KMS-11 (cell line): ENCODE measurements at regions not wholly inside any gene's neighbourhood (a gene's known extent, or its start where the extent isn't known, plus 50 kb on each side); places are given as distances from the start of the nearest gene placed in this dataset.

Experiments
- H2AFZ ChIP-seq: fragments of 200-600 bp; sonication (generic); 2 replicates; pipeline ENCODE4 v1.6.1; 2016; ENCODE audit warnings: antibody characterized with exemption, mixed run types, low read depth
- H3K27ac ChIP-seq: fragments of 200-600 bp; sonication (generic); 2 replicates; pipeline ENCODE4 v1.6.1; 2016; ENCODE audit warnings: mild to moderate bottlenecking, mixed run types
- H3K27me3 ChIP-seq: fragments of 200-600 bp; sonication (generic); 2 replicates; pipeline ENCODE4 v1.6.1; 2017; ENCODE audit warnings: mild to moderate bottlenecking, low read depth, mixed run types, moderate library complexity; ENCODE audit not compliant: insufficient read depth
- H3K36me3 ChIP-seq: fragments of 200-600 bp; sonication (generic); 2 replicates; pipeline ENCODE4 v1.6.1; 2017; ENCODE audit warnings: mild to moderate bottlenecking, mixed run types; ENCODE audit not compliant: insufficient read depth
- H3K4me1 ChIP-seq: fragments of 200-600 bp; sonication (generic); 2 replicates; pipeline ENCODE4 v1.6.1; 2016; ENCODE audit warnings: mild to moderate bottlenecking, low read depth, mixed run types; ENCODE audit not compliant: poor library complexity, severe bottlenecking
- H3K4me2 ChIP-seq: fragments of 200-600 bp; sonication (generic); 2 replicates; pipeline ENCODE4 v1.7.0; 2016; ENCODE audit warnings: mild to moderate bottlenecking, mixed run types
- H3K4me3 ChIP-seq: fragments of 200-600 bp; sonication (generic); IDR thresholded peaks from 2 replicates; pipeline ENCODE4 v1.6.1; 2017; ENCODE audit warnings: low read depth, low read length, mixed read lengths; ENCODE audit not compliant: insufficient read depth
- H3K79me2 ChIP-seq: fragments of 200-600 bp; sonication (generic); 2 replicates; pipeline ENCODE4 v1.6.1; 2016; ENCODE audit warnings: low read depth, mixed run types; ENCODE audit not compliant: insufficient read depth
- H3K9ac ChIP-seq: fragments of 200-600 bp; sonication (generic); 2 replicates; pipeline ENCODE4 v1.6.1; 2016; ENCODE audit warnings: mild to moderate bottlenecking, mixed run types
- H4K20me1 ChIP-seq: fragments of 200-600 bp; sonication (generic); 2 replicates; pipeline ENCODE4 v1.6.1; 2016; ENCODE audit warnings: mild to moderate bottlenecking, mixed run types; ENCODE audit not compliant: insufficient read depth
- TF ChIP-seq, protein P1 (sequence below): fragments of 200-600 bp; sonication (generic); conservative IDR thresholded peaks from 2 replicates; pipeline ENCODE4 v1.6.1; 2017; ENCODE audit warnings: low read depth, mild to moderate bottlenecking, antibody characterized with exemption, low read length, moderate library complexity, mixed read lengths

DNA sequence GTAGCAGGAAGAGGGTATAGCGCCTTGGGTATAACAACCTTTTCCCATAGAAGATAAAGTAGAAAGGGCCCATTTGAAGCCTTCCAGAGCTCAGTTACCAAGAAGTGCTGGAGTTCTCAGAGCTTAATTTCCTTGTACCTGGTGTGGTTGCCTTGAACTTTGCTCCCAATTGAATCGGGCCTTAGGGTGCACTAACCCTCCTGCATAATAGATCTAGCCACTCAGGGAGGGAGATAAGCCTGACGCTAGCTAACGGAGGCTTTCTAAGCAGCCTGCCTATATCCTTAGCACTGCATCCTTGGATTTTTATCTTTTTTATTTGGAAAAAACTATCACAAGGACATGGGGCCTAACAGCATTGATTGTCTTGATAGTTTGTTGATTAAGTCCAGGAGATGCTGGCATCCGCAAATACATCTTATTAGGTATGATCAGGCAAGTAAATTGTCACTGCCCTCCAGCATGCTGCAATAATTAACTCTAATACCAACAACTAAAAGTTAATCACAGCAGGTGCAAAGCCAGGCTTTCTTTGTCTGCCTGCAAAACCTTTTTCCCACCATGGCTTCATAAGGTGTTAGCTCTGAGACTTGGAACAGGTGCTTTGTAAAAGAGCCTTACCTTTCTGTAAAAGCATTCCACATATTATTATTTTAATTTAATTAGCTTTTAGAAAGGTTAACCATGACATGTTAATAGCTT lies 199.4 kb downstream of the SREK1 start:
- no peaks in the 10 kb centered on the region for H3K27me3 ChIP-seq
- H3K4me1 ChIP-seq, result no peaks in the 10 kb centered on the region
- no peaks in the 10 kb centered on the region for H4K20me1 ChIP-seq
- H3K27ac ChIP-seq, result no peak overlapping the region
- no peak overlapping the region for H2AFZ ChIP-seq
- no peak overlapping the region for H3K4me2 ChIP-seq
- no peak overlapping the region for H3K4me3 ChIP-seq
- H3K9ac ChIP-seq, result no peak overlapping the region
- no peaks in the 10 kb centered on the region for H3K79me2 ChIP-seq
- no peaks in the 10 kb centered on the region for H3K36me3 ChIP-seq
- TF ChIP-seq, protein P1, sequence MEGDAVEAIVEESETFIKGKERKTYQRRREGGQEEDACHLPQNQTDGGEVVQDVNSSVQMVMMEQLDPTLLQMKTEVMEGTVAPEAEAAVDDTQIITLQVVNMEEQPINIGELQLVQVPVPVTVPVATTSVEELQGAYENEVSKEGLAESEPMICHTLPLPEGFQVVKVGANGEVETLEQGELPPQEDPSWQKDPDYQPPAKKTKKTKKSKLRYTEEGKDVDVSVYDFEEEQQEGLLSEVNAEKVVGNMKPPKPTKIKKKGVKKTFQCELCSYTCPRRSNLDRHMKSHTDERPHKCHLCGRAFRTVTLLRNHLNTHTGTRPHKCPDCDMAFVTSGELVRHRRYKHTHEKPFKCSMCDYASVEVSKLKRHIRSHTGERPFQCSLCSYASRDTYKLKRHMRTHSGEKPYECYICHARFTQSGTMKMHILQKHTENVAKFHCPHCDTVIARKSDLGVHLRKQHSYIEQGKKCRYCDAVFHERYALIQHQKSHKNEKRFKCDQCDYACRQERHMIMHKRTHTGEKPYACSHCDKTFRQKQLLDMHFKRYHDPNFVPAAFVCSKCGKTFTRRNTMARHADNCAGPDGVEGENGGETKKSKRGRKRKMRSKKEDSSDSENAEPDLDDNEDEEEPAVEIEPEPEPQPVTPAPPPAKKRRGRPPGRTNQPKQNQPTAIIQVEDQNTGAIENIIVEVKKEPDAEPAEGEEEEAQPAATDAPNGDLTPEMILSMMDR, result no peak

DNA sequence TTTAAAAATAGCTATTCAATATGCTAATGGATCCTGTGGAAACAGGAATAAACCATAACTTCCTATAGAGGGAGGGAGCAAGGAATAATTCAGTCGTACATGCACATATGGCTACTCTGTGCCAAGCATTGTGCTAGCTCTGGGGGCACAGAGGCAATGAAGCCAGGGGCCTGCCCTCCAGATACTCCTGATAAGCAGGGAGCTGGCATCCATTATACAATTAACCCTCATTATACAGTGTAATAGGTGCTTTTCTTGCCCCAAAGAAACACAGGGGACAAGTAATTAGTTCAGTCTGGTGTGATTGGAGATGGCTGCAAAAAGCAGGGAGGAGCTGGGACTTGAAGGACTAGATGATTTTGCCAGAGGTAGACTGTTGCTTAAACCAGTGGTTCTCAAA lies 200.4 kb downstream of the SREK1 start:
- TF ChIP-seq, protein P1, result no peak
- Histone ChIP-seq H3K79me2 (no peaks in the 10 kb centered on the region), H3K4me2 (no peak overlapping the region), H4K20me1 (no peaks in the 10 kb centered on the region), H2AFZ (no peak overlapping the region), H3K4me3 (no peak overlapping the region), H3K36me3 (no peaks in the 10 kb centered on the region), H3K27me3 (no peaks in the 10 kb centered on the region), H3K27ac (no peak overlapping the region), H3K4me1 (no peaks in the 10 kb centered on the region), H3K9ac (no peak overlapping the region)

DNA sequence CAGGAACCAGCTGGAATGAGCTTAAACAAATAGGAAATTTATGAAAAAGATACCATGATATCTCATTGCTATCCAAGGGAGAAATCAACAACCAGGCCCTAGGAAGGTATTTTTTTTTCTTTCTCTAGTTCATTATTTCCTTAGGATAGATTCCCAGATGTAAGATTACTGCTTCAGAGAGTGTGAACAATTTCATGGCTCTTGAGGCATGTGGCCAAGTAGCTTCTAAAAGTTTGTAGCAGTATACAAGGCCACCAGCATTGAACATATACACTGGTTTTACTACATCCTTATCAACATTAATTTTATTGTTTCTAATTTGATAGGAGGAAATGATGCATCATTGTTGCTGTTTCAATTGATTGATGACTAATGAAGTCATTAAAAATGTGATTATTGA lies 201.2 kb downstream of the SREK1 start:
- Histone ChIP-seq H3K4me3 (no peak overlapping the region), H4K20me1 (no peaks in the 10 kb centered on the region), H3K79me2 (no peaks in the 10 kb centered on the region), H3K4me2 (no peak overlapping the region), H2AFZ (no peak overlapping the region), H3K9ac (no peak overlapping the region), H3K4me1 (no peaks in the 10 kb centered on the region), H3K27ac (no peak overlapping the region), H3K27me3 (no peaks in the 10 kb centered on the region), H3K36me3 (no peaks in the 10 kb centered on the region)
- TF ChIP-seq, protein P1, result no peak

DNA sequence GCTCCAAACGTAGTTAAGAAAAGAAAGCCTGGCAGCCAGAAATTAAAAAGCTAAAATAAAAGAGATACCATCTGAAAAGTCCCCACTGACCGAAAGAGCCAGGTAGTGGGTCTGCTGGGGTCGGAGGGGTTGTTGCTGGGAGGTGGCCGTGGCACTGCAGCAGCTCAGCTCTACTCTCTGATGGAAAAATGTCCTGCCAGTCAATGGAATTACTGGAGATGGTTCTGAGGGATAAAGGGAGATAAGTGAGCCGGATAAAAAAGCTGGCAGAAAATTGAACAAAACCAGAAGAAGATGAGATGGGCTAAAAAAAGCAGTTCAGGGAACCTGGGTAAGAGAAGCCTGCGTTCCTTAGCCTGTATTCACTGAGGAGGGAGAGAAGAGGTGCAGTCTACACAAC lies 202.8 kb downstream of the SREK1 start:
- no peaks in the 10 kb centered on the region for H3K27me3 ChIP-seq
- TF ChIP-seq, protein P1, result no peak
- no peaks in the 10 kb centered on the region for H3K4me1 ChIP-seq
- H3K36me3 ChIP-seq, result no peaks in the 10 kb centered on the region
- no peak overlapping the region for H3K4me2 ChIP-seq
- H3K9ac ChIP-seq, result no peak overlapping the region
- no peaks in the 10 kb centered on the region for H4K20me1 ChIP-seq
- no peak overlapping the region for H3K4me3 ChIP-seq
- no peaks in the 10 kb centered on the region for H3K79me2 ChIP-seq
- no peak overlapping the region for H2AFZ ChIP-seq
- H3K27ac ChIP-seq, result no peak overlapping the region
